ENCODE measurements at regions not wholly inside any gene's neighbourhood (a gene's known extent, or its start where the extent isn't known, plus 50 kb on each side); places are given as distances from the start of the nearest gene placed in this dataset.

- no peak for ATAC-seq
- TF ChIP-seq GLIS3 (CRISPR knock-in tag; IDR thresholded peaks at IDR 0.05), result no peak
- TF ChIP-seq ZC3H10 (CRISPR knock-in tag; IDR thresholded peaks at IDR 0.05), result no peak
- no peak for TF ChIP-seq TCF4 (CRISPR knock-in tag; IDR thresholded peaks at IDR 0.05; ENCODE audit: borderline replicate concordance)
- no peak for TF ChIP-seq TSHZ2 (CRISPR knock-in tag; IDR thresholded peaks at IDR 0.05)
- TF ChIP-seq ARNTL (CRISPR knock-in tag; IDR thresholded peaks at IDR 0.05; ENCODE audit: borderline replicate concordance, low read depth), result no peak
- no peak for TF ChIP-seq ZFP30 (CRISPR knock-in tag; IDR thresholded peaks at IDR 0.05)
- TF ChIP-seq ISL1 (CRISPR knock-in tag; IDR thresholded peaks at IDR 0.05), result no peak
- no peak for TF ChIP-seq CSDC2 (CRISPR knock-in tag; IDR thresholded peaks at IDR 0.05)
- TF ChIP-seq ESRRG (CRISPR knock-in tag; IDR thresholded peaks at IDR 0.05), result no peak
- TF ChIP-seq BACH2 (CRISPR knock-in tag; IDR thresholded peaks at IDR 0.05; ENCODE audit: borderline replicate concordance), result no peak
- TF ChIP-seq CREB5 (CRISPR knock-in tag; IDR thresholded peaks at IDR 0.05; ENCODE audit: low read depth), result no peak
- TF ChIP-seq POU6F1 (CRISPR knock-in tag; IDR thresholded peaks at IDR 0.05; ENCODE audit: borderline replicate concordance, low read depth), result no peak
These were observed 101.6 kb upstream of the XPO1 start for GRCh38 chr2:61639721-61640120.

GRCh38 chr2:61636686-61637085 lies 98.5 kb upstream of the XPO1 start:
- no peak for ATAC-seq
- no peak for TF ChIP-seq PATZ1 (CRISPR knock-in tag; IDR thresholded peaks at IDR 0.05; ENCODE audit: borderline replicate concordance)
- TF ChIP-seq SNAI2 (CRISPR knock-in tag; IDR thresholded peaks at IDR 0.05), result no peak
- TF ChIP-seq PPARA (CRISPR knock-in tag; IDR thresholded peaks at IDR 0.05; ENCODE audit: borderline replicate concordance), result no peak
- no peak for TF ChIP-seq RARB (CRISPR knock-in tag; IDR thresholded peaks at IDR 0.05)
- no peak for TF ChIP-seq ZNF70 (CRISPR knock-in tag; IDR thresholded peaks at IDR 0.05)
- no peak for TF ChIP-seq BACH2 (CRISPR knock-in tag; IDR thresholded peaks at IDR 0.05; ENCODE audit: borderline replicate concordance)
- TF ChIP-seq TSHZ2 (CRISPR knock-in tag; IDR thresholded peaks at IDR 0.05), result no peak
- TF ChIP-seq GLIS3 (CRISPR knock-in tag; IDR thresholded peaks at IDR 0.05), result no peak
- no peak for TF ChIP-seq CREB5 (CRISPR knock-in tag; IDR thresholded peaks at IDR 0.05; ENCODE audit: low read depth)
- no peak for TF ChIP-seq ISL1 (CRISPR knock-in tag; IDR thresholded peaks at IDR 0.05)

- ATAC-seq, result no peak
- TF ChIP-seq ZNF70 (CRISPR knock-in tag; IDR thresholded peaks at IDR 0.05), result no peak
- TF ChIP-seq ZNF8 (CRISPR knock-in tag; IDR thresholded peaks at IDR 0.05), result no peak
- TF ChIP-seq TSHZ2 (CRISPR knock-in tag; IDR thresholded peaks at IDR 0.05), result no peak
- no peak for TF ChIP-seq ZNF565 (CRISPR knock-in tag; conservative IDR thresholded peaks at IDR 0.05; ENCODE audit: low read depth)
- no peak for TF ChIP-seq CSRNP3 (CRISPR knock-in tag; IDR thresholded peaks at IDR 0.05)
- TF ChIP-seq PPARA (CRISPR knock-in tag; IDR thresholded peaks at IDR 0.05; ENCODE audit: borderline replicate concordance), result no peak
- no peak for TF ChIP-seq ARNTL (CRISPR knock-in tag; IDR thresholded peaks at IDR 0.05; ENCODE audit: borderline replicate concordance, low read depth)
- no peak for TF ChIP-seq ZFP3 (CRISPR knock-in tag; IDR thresholded peaks at IDR 0.05)
These were observed 96.4 kb upstream of the XPO1 start for GRCh38 chr2:61634512-61634911.

All from SK-N-SH treated with all-trans-retinoic acid at 6 μM for 48 hours (cell line).